ENCODE measurements at regions not wholly inside any gene's neighbourhood (a gene's known extent, or its start where the extent isn't known, plus 50 kb on each side); places are given as distances from the start of the nearest gene placed in this dataset.
"Not testable (repeated sequence)": the region's sequence is repeated elsewhere in the genome, so short reads cannot be mapped to it uniquely, and the experiment has no call there.

DNA sequence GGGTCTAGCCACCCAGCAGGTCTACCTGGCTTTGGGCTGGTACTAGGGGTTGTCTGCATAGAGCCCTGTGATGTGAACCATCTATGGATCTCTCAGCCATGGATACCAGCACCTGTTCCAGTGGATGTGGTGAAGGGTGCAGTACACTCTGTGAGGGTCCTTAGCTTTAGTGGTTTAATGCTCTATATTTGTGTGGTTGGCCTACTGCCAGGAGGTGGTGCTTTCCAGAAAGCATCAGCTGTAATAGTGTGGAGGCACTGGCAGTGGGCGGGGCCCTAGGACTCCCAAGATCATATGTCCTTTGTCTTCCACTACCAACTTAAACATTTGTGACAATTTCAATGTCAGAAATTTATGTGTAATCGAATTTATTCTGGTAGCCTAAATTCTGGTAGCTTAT, 1065.1 kb downstream of the RPIA start:
- peak in 2 of 7 donors; percentile 20 to 48 for DNase-seq
- 27 to 65% (median 47%) methylated on average over 2 of the region's 2 CpGs for WGBS, 4 donors
- H3K4me1 ChIP-seq (replicated peaks in 1 of 2); H3K4me3 ChIP-seq; H3K9me3 ChIP-seq (replicated peaks in 1 of 3); H3K27ac ChIP-seq; H3K36me3 ChIP-seq (replicated peaks in 1 of 2); H3K27me3 ChIP-seq; intact Hi-C loops (cut with DNase I): not testable (repeated sequence)

DNA sequence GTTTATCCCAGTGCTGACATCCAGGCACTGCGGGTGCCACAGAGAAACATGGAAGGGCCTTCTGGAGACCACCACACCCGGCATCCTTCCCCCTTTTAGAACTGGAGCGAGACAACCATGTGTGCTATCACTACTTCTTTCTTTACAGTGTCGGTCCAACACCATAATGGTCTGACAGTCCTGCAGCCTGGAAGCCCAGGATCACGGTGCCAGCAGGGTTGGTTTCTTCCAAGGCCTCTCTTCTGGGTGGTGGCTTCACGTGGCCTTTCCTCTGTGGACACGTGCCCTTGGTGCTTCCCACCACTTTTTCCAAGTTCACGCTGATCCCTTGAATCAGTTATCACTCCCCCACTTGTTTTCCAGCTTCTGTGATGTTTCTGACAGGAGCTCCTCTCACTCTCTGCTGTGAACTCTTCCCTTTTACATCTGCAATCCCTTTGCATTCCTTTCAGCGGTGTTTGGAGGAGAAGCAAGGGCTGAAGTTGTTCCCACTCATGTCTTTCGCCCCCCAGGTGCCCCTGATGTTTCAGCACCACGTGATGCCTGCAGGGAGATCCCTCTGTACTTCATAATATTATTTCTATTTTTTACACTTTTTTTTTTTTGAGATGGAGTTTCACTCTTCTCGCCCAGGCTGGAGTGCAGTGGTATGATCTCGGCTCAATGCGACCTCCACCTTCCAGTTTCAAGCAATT, 1067.0 kb downstream of the RPIA start:
- 61 to 67% (median 65%) methylated on average over 14 of the region's 14 CpGs for WGBS, 4 donors
- intact Hi-C loops (cut with DNase I), result not testable (repeated sequence)

DNA sequence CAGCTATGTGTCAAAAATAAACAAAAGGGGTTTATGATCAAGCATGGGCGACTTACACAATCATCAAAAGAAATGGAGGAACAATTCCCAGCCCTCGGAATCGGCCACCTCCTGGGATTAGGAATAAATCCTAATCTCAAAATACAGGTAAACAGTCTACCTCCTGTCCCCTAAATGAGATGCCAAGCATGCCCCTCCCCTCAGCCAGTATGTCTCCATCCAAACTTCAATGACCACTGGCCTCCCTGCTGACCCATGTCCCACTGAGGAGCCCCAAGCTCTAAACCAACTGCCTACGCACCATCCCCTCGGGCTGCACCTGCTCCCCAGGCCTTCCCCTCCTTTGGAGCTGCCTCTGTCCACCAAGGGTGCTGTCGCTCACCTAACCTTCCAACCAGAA, 1069.3 kb downstream of the RPIA start:
- WGBS, 4 donors, result 64 to 87% (median 78%) methylated on average over 6 of the region's 6 CpGs
- H3K27me3 ChIP-seq, result peaks cover 25% of the 10 kb centered on the region
- H3K36me3 ChIP-seq (replicated peaks in 1 of 2); intact Hi-C loops (cut with DNase I); H3K9me3 ChIP-seq (replicated peaks in 1 of 3); H3K4me1 ChIP-seq (replicated peaks in 1 of 2); H3K27ac ChIP-seq; H3K4me3 ChIP-seq: not testable (repeated sequence)
- peak in 1 of 7 donors; percentile 17 for DNase-seq

More for the DNA sequence above, 1067.0 kb downstream of the RPIA start:
- not testable (repeated sequence) for H3K27me3 ChIP-seq; H3K9me3 ChIP-seq (replicated peaks in 1 of 3); H3K36me3 ChIP-seq (replicated peaks in 1 of 2); DNase-seq; H3K4me1 ChIP-seq (replicated peaks in 1 of 2); H3K4me3 ChIP-seq; H3K27ac ChIP-seq

DNA sequence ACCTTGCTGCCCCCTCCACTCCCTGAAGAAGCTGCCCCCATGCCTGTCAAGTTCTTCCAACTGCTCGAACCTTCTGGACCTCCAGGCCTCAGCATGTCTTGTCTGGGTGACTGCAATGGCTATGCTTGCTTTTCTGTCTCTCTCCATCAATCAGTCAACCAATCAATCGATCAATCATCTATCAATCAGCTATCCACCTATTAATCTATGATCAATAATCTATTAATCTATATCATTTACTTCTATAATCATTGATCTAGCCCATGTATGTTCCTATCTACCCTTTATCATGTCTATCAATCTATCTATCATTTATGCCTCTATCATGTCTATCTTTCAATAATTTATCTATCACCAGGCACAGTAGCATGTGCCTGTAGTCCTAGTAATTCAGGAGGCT, 1069.7 kb downstream of the RPIA start:
- intact Hi-C loops (cut with DNase I); H3K4me1 ChIP-seq (replicated peaks in 1 of 2); DNase-seq; H3K36me3 ChIP-seq (replicated peaks in 1 of 2); H3K4me3 ChIP-seq; H3K9me3 ChIP-seq (replicated peaks in 1 of 3); H3K27ac ChIP-seq: not testable (repeated sequence)
- 48 to 61% (median 57%) methylated on average over 2 of the region's 2 CpGs for WGBS, 4 donors
- H3K27me3 ChIP-seq, result peaks cover 28% of the 10 kb centered on the region

DNA sequence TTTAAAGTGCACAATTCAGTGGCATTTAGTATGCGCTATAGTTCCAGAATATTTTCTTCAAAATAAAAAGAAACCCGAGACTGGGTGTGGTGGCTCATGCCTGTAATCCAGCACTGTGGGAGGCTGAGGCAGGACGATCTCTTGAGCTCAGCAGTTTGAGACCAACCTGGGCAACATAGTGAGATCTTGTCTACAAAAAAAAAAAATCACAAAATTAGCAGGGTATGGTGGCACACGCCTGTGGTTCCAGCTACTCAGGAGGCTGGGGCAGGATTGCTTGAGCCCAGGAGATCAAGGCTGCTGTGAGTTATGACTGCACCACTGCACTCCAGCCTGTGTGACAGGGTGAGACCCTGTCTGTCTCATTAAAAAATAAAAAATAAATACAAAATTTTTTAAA, 1070.4 kb downstream of the RPIA start:
- intact Hi-C loops (cut with DNase I); DNase-seq; H3K4me1 ChIP-seq (replicated peaks in 1 of 2); H3K36me3 ChIP-seq (replicated peaks in 1 of 2); H3K9me3 ChIP-seq (replicated peaks in 1 of 3); H3K4me3 ChIP-seq; H3K27ac ChIP-seq: not testable (repeated sequence)
- peaks cover 35% of the 10 kb centered on the region for H3K27me3 ChIP-seq
- WGBS, 4 donors, result 79 to 86% (median 83%) methylated on average over 4 of the region's 4 CpGs

DNA sequence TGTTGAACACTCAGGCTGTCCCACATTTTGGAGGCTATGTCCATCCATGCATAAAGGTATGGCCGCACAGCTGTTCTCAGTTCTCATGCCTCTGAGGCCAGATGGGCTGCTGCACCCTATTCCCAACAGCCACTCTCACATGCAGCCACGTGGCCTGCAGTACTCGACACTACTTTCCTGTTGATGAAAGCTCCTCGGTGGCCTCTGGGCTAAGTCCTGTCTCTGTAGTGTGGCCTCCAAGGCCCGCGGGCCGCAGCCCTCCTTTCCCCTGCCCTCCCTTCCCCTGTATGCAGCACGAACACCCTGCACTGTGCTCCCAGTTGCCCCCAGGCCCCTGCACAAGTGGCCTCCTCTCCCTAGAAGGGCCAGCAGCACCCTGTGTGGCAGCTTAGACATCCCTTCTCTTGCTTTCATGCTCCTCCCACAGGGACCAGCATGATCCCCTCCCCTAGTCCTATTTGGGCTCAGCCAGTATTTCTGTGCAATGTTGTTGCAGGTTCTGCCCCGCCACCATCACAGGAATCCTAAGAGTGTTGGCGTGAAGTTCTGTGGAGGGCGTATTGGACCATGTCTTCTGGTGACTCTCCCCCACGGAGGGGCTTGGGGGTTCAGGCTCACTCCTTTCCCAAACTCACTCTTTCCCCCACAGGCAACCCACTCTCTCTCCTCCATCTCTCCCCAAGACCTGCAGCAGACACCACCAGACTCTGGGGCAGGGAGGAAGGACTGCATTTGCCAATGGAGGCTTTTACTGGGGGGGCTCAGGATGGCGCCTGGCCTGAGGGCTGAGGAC, 1071.2 kb downstream of the RPIA start:
- H3K27me3 ChIP-seq, result peaks cover 41% of the 10 kb centered on the region
- intact Hi-C loops (cut with DNase I); H3K4me1 ChIP-seq (replicated peaks in 1 of 2); H3K36me3 ChIP-seq (replicated peaks in 1 of 2); H3K9me3 ChIP-seq (replicated peaks in 1 of 3); H3K27ac ChIP-seq; H3K4me3 ChIP-seq: not testable (repeated sequence)
- 82 to 89% (median 83%) methylated on average over 13 of the region's 13 CpGs for WGBS, 4 donors
- peak in 2 of 7 donors; percentile 18 to 43 for DNase-seq

DNA sequence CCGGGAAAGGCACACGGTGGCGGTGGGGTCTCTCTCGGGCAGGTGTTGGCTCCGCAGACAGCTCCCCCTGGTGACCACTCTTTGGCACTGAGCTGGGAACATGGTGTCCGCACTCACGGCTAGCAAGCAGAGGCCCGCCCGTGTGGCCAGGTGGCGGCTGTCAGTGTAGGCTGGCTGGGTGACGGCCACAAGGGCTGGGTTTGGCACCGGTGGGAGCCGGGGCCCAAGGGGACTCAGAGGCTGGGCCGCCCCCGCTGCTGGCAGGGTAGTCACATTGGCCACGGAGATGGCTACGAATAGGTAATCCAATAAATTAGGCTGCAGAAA, 1071.7 kb downstream of the RPIA start:
- TF ChIP-seq, protein P1, sequence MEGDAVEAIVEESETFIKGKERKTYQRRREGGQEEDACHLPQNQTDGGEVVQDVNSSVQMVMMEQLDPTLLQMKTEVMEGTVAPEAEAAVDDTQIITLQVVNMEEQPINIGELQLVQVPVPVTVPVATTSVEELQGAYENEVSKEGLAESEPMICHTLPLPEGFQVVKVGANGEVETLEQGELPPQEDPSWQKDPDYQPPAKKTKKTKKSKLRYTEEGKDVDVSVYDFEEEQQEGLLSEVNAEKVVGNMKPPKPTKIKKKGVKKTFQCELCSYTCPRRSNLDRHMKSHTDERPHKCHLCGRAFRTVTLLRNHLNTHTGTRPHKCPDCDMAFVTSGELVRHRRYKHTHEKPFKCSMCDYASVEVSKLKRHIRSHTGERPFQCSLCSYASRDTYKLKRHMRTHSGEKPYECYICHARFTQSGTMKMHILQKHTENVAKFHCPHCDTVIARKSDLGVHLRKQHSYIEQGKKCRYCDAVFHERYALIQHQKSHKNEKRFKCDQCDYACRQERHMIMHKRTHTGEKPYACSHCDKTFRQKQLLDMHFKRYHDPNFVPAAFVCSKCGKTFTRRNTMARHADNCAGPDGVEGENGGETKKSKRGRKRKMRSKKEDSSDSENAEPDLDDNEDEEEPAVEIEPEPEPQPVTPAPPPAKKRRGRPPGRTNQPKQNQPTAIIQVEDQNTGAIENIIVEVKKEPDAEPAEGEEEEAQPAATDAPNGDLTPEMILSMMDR (IDR thresholded peaks at IDR 0.05), result no peak
- no peak for TF ChIP-seq POLR2A (IDR thresholded peaks at IDR 0.05)
- 72 to 87% (median 80%) methylated on average over 16 to 17 of the region's 17 CpGs for WGBS, 4 donors
- no peak overlapping the region for H3K4me3 ChIP-seq
- DNase-seq, result peak in 4 of 7 donors; percentile 8 to 47 (median 14)
- H3K4me1 ChIP-seq (replicated peaks in 1 of 2), result no peaks in the 10 kb centered on the region
- H3K27me3 ChIP-seq, result peaks cover 46% of the 10 kb centered on the region
- H3K36me3 ChIP-seq (replicated peaks in 1 of 2), result no peaks in the 10 kb centered on the region
- H3K9me3 ChIP-seq (replicated peaks in 1 of 3), result no peaks in the 10 kb centered on the region
- no peak overlapping the region for H3K27ac ChIP-seq
- intact Hi-C loops (cut with DNase I), result no loop called here

Measured in adrenal gland (tissue), 9 donors.